NCI-H2107 treated with DMSO at 0.1 percent for 48 hours (cell line): ENCODE measurements at regions not wholly inside any gene's neighbourhood (a gene's known extent, or its start where the extent isn't known, plus 50 kb on each side); places are given as distances from the start of the nearest gene placed in this dataset.
A peak's percentile ranks its signal among the peaks of the same experiment; 100 is the strongest.
"Not testable (repeated sequence)": the region's sequence is repeated elsewhere in the genome, so short reads cannot be mapped to it uniquely, and the experiment has no call there.

ENCODE experiments used
- DNase-seq: peaks from one replicate; lab custom pipeline; 2025; ENCODE audit not compliant: unreplicated experiment; lab: John Stamatoyannopoulos, UW

DNA sequence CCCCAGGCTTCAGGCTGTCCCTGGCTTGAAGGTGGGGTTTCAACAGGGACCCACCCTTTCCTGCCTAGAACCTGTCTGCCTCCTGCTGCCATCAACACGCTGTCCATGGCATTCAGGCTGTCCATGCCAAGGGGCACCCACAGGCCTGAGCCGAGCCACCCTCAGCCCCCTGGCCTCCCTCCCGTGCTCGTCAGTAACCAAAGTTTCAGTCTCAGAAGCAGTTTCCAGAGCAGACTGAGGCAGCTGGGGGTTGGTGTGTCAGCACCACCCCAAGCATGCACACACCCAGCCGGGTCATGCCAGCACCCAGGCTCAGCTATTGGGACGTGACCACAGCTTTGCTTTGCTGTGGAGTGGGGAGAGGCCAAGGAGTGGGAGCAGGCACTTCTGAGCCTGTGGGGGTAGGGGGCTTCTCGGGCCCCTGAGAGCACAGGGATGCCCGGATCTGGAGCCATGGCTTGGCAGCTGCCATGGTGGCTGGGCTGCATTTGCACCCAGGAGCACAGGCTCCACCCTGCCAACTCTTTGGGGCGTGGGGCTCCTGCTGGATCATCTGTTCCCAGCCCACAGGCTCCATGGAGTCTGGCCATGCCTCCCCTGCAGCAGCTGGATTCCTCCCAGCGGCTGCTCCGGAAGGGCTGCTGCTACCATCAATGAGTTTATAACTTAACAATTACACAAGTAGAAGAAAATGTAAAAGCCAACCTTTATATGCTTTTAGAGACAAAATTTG lies 314.5 kb upstream of the SEMA3C start:
- no peak for DNase-seq

DNA sequence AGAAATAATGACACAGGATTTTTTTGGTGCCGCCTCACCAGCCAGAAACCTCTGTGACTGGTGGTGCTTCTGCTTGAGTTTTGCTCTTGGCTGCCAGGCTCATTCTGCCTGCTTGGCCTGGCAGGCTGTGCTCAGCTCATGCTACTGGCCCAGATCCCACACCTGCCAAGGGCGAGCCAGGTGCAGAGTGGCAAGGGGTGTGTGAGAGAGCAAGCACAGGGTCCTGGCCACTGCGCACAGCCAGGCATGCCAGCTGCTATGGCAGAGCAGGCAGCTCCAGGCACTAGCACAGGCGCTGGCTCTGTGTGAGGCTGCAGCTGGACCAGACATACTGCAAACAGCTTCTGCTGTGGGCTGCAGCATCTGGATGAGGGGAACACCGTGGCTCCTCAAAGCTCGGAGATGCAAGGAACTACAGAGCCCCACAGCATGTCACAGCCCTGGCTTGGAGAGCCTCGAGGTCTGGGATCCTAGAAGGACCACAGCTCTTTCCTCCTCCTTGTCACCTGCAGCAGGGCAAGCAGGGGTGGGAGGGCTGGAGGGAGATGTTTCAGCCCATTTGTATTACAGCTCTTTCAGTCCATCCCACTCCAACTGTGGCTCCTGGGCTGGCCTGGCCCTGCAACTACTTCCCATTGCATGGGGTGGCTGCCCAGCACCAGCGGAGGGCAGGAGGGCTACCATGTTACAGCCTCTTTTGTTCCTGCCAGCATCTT lies 313.4 kb upstream of the SEMA3C start:
- peak; percentile 66 for DNase-seq

DNA sequence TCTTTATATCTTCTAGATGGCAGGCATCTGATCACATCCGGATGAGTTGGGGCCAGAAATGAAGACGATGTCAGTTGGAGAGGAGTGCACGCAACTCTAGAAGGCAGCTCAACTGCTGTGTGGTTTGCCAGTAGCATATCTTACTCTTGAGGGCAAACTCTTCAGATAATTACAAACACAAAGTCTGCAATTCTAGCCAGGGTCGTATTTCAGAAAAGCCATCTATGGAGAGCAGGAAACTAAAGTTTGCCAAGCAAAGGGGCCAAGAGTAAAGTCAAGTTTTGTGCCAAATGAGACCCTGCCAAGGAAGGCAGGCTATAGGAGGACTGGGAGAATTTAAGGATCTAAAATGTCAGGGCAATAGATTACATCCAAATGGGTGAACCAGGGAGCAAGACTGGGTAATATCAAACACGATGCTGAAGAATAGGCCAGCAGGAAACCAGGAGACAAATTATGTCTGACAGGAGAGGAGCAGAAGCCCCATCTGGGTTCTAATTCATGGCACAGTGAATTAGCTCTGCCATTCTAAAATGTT lies 312.5 kb upstream of the SEMA3C start:
- peak; percentile 87 for DNase-seq

DNA sequence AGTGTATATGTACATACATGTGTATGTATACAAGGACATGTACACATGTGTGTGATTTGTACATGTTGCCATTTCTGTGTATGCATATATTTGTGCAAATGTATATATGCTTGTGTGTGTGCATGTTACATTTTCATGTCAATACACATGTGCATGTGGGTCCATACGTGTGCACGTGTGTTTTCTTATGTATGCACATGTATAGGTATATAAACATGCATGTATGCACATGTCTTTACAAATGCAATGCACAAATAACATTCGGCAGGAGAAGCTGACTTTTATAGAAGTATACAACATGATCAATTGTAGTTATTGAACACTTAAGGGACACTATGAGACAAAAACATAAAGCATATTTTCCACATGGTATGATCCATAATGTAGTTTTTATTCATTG lies 307.4 kb upstream of the SEMA3C start:
- no peak for DNase-seq

DNA sequence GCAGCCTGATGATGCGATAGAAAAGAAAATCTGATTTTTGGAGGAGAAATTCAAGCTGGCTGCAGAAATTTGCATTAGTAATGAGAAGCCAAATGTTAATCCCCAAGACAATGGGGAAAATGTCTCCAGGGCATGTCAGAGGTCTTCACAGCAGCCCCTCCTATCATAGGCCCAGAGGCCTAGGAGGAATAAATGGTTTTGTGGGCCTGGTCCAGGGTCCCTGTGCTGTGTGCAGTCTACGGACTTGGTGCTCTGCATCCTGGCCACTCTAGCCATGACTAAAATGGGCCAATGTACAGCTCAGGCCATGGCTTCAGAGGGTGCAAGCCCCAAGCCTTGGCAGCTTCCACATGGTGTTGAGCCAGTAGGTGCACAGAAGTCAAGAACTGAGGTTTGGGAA lies 303.8 kb upstream of the SEMA3C start:
- not testable (repeated sequence) for DNase-seq

DNA sequence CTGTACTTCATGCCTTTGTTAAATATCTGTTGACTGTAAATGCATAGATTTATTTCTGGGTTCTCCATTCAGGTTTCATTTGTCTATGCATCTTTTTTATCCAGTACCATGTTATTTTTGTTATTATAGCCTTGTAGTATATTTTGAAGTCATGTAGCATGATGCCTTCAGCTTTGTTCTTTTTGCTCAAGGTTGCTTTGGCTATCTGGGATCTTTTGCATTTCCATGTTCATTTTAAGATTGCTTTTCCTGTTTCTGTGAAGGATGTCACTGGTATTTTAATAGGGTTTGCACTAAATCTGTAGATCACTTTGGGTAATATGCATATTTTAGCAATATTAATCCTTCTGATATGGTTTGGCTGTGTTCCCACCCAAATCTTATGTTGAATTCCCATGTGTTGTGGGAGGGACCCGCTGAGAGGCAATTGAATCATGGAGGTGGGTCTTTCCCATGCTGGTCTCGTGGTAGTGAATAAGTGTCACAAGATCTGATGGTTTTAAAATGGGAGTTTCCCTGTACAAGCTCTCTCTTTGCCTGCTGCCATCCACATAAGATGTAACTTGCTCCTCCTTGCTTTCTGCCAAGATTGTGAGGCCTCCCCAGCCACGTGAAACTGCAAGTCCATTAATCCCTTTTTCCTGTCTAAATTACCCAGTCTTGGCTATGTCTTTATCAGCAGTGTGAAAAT lies 302.8 kb upstream of the SEMA3C start:
- no peak for DNase-seq

DNA sequence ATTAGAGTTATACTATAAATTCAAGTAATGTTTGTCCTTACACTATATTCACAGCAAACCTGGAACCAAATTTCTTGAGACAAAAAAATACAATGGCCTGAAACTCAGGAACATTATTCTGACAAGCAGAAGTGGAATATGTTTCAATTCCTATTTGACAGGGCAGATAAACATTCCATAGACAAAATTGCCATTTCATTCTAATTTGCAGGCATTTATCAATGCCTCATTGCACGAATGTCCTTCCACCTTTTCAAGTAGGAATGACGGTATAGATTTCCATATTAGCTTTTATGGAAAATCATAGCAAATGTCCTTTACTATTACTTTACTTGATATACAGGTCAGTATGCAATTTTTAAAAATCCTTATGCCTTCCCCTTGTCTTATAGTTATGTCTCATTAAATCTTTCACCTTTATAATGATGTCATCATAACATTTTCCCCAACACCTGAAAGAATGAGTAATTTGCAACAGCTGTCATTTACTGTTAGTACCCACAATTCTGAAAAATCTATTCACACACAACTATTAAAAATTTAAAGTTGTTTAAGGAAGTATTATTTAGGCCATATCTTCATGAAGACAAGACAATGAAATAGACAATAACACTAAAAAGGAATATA lies 299.7 kb upstream of the SEMA3C start:
- DNase-seq = no peak

DNA sequence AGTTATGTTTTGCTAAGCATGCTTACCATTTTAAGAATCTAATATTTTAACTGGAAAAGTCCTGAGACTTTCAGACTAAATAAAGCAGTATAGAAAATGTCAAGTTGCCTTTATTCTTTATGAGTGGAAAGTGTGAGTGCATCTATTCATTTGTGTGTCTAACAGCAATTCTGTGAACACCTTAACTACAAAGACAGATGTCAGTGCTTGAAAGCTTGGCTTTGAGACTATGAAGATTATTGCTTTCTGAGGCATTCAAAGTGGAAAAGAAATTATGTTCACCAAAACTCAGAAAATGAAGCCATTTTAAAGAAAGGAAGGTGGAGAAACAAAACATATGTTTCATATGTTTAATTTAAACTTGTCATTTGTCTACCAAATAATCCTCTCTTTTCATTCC lies 294.5 kb upstream of the SEMA3C start:
- no peak for DNase-seq

DNA sequence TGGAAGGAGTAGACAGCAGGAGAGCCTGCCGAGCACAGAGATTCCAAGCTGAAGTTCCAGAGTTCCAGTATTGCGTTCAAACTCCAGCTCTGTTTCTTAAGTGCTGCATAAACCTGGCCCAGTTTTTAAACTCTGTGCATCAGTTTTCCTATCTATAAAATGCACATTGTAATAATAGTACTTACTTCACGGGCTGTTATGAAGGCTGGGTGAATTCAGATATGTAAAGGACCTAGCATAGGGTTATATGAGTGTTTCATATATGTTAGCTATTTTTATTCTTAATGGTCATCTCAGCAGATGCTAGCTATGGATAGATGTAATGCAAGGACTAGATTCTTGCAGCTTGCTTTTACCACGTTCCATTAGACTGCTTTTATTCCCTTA lies 293.1 kb upstream of the SEMA3C start:
- no peak for DNase-seq

DNA sequence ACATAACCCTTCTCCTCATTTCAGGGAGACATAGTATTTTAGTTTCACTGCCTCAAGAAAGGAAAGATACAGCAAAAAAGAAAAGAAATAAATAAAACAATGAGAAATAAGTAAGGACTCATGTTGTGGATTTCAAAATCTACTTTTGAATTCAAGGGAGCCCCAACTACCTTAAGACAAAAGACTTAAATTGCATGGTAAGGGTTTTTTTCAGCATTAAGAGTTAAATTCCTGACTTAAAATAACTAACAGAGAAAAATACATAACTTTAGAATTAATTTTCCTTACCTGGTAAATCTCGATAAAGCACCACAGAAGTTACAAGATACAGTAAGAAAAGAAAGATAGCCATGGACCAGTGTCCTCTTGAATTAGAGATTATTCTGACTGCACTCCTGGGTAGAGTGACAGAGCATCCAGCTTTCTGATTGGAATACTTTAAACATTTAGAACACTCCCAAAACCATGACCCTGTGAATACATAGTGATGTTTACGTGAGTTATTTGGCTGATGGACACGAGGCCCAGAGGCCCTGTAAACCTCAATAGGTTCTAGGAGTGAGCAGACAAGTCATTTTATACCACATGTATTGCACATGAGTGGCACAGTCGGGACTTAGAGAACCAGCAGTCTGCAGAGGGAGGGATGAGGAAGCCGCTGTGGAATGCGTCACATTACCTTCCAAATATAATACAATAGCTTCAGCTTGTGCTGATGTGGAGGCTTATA lies 292.5 kb upstream of the SEMA3C start:
- no peak for DNase-seq

DNA sequence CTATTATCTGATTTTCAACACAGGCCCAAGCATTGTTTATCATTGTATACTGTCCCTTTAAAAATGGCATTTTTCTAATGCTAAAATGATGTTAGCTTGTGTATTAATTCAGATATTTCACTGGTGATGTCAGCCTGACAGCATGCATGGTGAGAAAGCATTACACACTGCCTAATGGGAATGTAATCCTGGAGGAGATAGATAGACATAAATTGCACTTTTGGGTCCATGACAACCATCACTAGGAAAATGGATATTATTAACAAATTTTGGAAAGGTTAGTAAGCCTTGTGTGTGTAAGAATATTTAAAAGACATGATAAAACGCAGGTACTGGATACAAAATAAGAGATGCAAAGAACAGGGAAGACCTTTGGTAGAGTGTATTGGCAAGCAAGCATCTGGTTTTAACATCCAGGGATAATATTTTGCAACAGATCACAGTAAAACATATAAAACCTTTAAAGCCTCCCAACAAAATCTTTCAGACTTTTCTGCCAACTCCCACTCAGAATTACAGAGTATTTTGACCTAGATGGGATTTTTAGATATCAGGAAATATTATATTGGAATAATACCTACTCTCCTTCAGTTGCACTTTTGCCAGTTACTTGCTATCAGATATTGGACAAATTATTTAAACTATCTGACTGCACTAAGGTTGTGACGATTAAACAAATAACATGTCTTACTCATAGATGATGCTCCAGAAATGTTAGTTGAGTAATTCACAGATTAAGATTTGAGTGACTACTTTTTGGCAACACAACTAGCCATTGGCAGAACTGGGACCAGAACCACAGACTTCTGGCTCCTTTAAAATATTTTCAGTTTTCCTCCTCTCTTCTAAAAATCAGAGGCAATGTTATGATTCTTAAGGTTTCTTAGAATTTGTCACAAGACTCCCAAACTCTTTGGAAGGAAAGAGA lies 291.6 kb upstream of the SEMA3C start:
- DNase-seq = no peak

DNA sequence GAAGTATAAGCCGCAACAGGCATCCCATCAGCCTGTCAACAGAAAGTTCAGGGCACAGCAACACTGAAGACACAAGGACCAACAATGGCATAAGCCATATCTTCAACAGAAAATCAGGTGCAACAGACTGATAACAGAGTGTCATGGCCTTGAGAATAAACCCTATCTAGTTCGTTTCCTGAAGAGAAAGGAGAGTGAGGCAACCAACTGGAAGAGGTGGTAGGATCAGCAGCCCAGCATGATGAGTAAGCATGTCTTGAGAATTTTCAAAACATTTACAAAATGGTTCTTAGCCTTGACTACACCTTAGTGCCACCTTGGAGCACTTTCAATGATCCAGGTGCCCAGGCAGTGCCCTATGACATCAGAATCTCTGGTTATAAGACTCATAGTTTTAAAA lies 290.2 kb upstream of the SEMA3C start:
- DNase-seq = no peak

DNA sequence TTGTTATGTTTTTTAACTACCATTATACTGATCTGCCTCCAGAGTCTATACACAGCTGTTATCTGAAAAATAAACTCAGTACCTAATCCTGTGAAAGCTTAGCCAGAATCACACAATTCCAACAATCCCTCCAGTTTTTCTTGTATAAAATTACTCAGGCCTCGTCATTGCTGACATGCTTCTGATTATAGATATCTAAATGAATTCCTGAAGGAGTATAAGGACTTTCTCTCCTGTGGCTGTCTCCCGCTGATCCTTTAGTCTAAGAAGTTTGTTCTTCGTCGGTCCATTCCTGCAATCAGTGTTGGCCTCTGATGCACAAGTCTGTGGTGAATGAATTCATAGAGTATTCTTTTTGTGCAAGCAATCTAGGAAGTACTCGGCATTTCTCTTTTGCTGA lies 288.9 kb upstream of the SEMA3C start:
- DNase-seq = no peak

DNA sequence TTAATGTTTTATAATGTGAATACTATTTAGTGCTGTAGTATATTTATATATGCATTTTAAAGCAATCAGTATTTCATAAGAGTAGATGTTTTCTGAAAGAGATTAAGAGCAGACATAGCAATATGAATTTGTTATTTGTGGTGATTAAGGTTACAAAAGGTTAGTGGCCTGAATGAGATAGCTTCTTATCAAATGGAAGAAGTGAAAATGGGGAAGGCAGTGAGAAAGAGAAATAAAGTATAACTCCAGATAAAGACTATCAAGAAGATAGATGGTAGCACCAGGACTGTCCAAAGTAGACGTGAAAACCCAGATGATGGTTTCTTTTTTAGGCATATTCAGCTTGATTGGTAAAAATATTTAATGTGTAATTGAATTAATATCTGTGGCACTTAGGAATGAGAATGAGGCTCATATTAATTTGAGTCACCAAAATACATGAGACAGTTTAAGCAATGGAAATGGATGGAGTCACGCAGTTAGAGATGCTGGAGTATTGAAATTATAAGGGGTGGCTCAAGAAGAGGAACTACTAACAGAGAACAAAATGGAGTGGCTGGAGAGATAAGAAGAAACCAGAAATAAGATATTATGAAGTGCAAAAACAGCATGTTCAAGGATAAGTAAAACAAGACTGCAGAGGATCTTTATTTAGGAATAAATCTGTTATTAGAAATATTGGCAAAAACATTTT lies 288.0 kb upstream of the SEMA3C start:
- no peak for DNase-seq

DNA sequence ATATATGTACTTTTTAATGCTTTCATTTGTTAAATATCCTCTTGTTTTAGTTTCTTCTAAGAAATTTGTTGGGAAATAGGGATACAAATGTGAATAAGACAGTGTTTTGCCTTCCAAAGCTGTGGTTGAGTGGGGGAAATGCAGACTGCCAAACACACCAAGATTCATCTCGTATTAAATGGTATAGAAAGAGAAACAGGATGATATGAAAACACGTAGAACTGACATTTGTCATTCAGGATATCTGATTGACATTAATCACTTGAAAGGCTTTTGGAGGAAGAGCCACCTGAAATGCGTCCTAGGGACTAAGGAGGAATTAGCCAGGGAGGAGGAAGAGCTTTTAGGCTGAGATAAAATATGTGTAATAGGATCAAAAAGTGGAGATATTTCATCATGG lies 287.4 kb upstream of the SEMA3C start:
- no peak for DNase-seq

DNA sequence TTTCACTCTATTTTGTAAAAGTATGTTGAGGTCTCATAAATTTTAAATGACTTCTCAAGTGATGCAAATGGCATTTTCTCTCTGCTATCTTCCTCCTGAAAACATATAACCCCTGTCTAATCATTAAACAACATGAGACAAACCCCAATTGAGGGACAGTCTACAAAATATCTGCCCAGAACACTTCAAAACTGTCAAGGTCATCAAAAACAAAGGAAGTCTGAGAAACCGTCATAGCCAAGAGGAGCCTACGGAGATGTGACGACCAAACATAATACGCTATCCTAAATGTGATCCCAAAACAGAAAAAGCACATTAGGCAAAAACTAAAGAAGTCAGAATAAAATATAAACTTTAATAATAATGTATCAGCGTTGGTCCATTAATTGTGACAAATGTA lies 282.3 kb upstream of the SEMA3C start:
- DNase-seq = no peak

DNA sequence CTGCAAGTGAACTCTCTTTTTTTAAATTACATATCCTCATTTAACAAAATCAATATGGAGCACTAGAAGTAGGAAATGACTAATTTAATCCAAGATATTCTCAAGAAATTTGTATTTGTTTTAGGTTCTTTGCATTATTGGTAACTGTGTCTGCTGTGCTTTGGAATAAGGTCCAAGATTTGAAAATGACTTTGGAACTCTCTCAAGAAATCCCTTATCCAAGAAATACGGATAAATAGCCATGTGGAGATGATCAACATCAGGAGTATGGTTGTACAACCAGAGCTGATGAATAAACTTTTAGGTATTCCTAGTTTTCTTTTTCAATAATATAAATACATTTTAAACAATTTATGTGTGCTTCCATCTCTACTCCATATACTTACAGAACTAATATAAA lies 279.9 kb upstream of the SEMA3C start:
- no peak for DNase-seq

DNA sequence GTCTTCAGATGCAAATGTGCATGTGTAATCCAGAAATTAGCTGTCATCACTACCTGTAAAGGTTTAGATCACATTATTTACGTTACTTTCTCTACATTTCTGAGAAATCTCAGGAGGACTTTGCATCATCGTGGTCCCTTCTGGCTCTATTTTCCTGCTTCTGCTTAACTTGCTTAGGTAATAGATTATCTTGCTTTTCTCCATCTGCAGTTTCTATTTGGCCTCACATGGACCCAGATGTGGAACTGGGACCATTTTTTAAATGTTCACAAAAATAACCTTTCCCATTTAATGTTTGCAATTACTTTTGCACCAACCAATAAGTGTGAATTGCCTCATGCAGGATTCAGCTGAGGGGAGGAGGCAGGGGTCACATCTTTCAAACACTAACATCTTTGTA lies 278.4 kb upstream of the SEMA3C start:
- DNase-seq = no peak

DNA sequence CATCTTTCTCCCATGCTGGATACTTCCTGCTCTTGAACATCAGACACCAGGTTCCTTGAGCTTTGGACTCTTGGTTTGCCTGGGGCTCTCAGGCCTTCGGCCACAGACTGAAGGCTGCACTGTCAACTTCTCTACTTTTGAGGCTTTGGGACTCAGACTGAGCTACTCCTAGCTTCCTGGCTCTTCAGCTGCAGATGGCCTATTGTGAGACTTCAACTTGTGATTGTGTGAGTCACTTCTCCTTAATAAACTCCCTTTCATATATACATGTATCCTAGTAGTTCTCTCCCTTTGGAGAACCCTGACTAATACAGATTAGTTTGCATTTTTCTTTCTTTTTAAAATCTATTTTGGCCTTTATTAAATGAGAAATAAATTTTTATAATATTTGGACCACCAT lies 276.2 kb upstream of the SEMA3C start:
- no peak for DNase-seq
